GM03348 (cell line): ENCODE measurements at regions not wholly inside any gene's neighbourhood (a gene's known extent, or its start where the extent isn't known, plus 50 kb on each side); places are given as distances from the start of the nearest gene placed in this dataset.
A peak's percentile ranks its signal among the peaks of the same experiment; 100 is the strongest.

Experiments
- DNase-seq: peaks from one replicate; pipeline ENCODE4 v3.0.0; 2012; ENCODE audit warnings: low spot score

DNA sequence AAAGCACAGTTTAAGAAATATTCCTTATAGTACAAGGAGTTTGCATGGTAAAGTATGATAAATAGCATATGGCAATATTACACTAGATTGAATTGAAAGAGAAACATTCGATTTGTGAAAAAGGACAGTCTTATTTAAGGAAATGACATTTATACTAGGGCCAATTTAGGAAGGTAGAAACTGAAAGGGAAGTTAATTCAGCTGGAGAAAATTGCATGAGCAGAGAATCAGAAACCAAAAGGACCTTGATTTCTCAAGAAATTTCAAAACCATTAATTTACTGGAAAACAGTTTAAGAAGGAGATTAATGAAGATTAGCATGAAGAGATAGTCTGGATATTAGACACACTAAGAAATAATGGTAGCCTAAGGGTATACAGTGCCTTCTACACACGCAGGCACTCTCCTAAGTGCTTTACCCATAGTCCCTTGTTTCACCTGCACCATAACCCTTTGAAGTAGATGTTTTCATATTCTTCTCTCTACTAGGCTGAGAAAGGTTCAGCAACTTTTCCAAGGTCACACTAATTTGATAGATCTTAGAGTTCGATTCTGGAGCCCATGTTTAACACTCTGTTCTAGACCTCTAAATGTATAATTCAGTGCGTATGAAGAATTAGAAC lies 259.1 kb upstream of the SLIT2 start:
- DNase-seq, result no peak

DNA sequence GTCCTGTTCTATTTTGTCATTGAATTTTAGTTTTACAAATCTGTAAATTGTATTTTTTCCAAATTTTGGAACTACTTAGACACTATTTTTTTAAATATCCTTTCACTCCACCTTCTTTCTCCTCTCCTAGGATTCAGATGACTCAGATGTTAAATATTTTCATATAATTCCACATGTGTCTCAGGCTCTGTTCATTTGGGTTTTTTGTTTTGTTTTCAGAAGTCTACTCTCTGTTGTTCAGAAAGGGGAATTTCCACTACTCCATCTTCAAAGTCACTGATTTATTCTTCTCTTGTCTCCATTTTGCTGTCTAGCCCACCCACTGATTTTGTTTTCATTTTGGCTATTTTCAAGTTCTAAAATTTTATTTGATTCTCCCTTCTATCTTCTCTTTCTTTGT lies 264.0 kb upstream of the SLIT2 start:
- DNase-seq, result peak; percentile 67

DNA sequence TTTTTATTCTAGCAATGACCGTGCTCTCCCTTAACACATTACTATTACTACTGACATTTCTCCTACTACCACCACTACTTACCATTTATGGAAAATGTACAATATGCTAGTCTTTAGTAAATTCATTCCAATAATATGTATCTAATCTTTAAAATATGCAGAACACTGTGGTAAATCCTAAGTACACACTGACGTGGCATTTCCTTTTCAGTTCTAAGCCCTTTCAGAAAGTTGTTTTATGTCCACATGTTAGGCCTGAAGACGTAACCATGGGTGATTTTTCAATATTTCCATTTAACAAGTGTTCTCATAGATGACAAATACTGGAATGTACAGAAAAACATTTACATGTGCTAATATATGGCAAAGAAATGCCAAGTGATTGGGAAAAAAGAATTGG lies 268.6 kb upstream of the SLIT2 start:
- DNase-seq, result peak; percentile 33

DNA sequence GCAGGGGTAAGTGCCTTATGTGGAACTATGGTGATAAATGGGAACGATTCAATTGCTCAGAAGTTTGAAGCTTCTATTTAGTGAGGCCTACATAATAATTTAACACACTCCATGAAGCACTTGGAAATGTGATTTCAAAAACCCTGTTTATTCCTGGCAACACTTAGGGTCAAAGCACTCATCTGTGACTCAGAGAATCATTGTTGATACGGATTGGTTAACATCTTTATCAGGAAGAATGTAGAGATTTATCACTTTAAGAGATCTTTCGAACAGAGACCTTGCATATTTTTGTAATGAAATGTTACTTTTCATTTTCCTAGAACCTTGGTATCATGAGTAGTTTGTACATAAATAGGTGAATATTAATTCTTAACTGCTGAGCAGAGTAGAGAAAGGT lies 269.1 kb upstream of the SLIT2 start:
- DNase-seq, result peak; percentile 46

DNA sequence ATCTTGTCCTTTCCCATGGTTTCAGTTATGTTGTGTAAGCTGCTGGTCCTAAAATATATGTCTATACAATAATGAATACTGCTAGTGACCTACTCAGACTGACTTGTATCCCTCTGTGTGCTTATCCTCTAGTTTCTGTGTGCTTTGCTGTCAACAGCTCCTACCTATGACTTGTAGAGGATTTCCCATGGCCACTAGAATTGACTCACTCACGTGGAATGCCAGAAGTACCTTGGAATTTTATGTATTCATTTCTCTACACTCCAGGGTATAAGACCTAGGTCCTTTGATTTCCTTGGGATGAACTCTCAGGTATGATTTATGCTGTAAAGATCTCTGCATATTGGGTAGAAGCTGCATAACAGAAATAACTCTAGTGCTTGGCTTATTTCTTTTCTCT lies 279.9 kb upstream of the SLIT2 start:
- DNase-seq, result peak; percentile 3

DNA sequence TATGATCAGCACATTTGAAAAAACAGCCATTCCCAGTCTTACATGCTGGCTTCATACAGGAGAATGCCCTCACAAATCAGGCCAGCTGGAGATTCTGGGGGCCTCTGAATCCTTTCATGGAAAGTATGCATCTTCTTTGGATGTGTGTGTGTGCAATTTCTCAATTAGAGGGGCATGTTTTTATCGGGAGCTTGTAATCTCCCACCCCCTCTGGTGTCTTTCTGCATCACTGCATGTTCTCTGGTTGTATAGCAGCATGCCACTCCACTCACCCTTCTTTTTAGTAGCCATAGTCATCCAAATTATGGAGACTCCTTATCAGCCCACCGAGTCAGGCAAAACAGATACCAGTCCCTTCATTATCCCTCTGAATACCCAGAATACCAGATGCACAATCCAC lies 282.2 kb upstream of the SLIT2 start:
- no peak for DNase-seq

DNA sequence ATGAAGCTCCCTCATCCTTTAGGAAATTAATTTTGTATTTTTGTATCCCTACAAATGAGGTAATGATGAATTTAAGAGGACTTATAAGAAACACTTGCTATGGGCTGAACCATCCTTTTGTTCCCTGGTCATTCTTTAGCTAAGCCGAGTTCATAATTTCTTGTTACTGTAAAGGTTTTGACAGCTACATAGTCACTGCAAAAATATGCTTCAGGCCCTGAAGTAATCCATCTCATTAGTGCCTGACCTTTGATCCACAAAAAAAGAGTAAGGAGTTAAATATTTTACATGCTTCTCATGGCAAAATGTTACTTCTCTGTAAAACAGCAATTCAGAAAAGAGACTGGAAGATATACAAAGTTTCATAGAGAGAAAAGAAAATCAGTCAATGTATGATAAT lies 290.6 kb upstream of the SLIT2 start:
- peak; percentile 54 for DNase-seq

DNA sequence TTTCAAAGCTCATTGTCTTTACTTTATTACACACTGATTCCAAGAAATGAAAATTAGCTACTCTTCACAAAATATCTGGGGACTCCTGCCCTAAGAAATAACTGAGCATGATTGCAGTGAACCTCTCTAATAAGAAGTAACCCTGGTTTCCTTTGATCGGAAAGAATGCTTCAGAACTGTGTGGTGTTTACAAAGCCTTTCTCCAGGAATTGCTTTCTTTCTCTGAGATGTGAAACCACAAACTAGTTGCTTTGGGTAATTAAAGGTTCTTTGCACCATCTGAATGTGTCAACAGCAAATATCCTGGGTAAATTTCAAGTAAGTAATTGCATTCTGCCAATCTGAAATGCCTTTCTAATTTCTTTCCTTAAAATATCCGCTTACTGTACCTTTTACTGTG lies 292.9 kb upstream of the SLIT2 start:
- DNase-seq, result no peak

DNA sequence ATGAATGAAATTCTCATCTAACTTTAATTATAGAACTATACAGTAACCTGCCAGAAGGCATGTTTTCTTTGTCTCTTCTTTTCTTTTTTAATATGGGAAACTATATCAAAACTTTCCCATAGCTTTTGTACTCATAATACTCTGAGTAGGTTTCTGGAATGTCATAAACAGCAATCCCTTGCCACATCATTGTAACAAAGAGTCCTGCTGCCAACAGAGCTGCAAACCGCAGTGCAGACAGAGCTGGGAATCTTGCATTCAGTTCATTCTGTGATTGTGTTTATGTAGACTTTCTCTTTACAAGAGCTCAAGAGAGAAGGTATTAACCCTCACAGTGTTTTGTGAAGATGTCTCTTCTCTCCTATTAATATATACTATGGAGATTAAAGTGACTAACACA lies 304.4 kb upstream of the SLIT2 start:
- DNase-seq, result peak; percentile 59

DNA sequence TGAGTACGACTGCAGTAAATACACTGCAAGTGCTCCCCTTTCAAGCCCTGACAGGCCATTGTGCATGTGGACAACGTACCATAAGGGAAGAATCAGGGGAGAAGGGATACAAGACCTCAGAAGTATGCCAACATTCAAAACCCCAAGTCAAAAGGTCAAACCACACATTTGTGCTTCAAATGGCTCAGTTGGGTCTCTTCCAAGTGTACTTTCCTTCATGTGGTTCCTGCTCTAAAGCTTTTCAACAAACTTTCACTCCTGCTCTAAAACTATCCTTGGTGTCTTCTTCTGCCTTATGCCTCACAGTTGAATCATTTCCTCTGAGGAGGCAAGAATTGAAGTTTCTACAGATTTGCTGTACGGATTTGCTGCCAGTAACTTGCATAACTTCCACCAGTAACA lies 305.7 kb upstream of the SLIT2 start:
- peak; percentile 49 for DNase-seq

DNA sequence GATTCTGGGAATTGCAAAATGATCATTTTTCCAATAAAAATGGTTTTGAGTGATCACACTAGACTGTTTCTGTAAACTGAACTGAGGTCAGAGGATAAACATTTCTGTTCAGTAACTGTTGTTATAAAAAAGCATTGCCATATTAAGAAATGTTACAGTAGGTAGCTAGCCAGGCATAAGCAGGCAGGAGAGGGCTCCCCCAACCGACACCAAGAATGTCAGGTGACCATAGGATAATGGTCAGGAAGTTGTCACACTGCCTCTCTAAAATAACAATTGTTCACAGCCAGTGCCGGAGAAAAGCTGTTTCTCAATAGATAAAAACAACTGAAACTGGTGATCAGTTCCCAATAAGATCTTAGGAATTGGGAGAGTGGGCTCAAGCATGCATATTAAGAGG lies 306.2 kb upstream of the SLIT2 start:
- no peak for DNase-seq

DNA sequence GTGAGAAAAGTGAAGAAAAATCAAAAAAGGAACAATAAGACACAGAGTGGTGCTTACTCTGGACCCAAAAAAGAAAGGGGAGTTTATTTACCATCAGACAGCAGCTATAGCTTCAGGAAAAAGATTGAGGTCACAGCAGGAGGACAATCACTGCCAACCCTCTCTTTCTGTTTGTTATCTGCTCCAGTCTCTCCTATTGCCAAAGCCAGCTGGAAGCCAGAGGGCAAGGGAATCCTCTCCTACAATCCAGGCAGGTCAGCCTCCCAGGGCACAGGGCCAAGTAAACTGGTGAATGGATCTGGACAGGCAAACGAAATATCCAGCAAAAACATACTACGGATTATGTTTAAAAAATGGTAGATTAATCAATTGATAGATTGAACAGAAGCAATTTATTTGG lies 306.9 kb upstream of the SLIT2 start:
- no peak for DNase-seq

DNA sequence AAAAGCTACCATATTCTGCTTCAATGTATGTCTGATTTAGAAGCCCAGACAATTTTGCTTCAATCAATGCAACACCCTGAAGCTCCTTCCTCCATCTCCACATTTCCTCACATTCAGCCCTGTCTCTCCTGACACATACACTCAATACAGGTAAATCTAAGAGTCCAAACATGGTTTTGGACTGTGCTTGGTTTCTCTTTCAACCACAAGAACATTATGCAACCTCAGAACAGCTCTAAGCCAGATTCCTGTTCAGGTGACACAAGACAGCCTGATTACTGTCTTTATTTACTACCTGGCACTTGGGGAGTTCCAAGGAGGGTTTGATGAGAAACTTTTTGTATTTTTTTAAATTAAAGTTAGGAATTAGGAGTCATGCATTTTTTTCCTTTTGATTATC lies 307.5 kb upstream of the SLIT2 start:
- no peak for DNase-seq

DNA sequence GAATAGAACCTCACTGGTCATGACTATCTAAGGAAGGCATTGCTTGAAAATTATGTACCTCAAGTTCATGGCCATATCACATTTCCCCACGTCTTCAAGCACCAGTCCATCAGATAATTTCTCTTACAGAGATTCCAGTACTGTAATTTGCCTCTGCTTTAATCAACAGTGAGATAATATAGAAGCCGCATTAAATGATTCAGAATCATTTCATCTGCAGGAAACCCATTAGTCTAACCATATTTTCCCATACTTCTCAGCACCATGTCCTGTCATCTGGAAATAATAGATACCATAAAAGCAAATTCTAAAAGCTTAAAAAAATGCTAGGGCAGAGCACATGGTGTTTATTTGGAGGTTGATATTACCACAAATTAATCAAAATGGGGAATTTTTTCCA lies 310.3 kb upstream of the SLIT2 start:
- no peak for DNase-seq

DNA sequence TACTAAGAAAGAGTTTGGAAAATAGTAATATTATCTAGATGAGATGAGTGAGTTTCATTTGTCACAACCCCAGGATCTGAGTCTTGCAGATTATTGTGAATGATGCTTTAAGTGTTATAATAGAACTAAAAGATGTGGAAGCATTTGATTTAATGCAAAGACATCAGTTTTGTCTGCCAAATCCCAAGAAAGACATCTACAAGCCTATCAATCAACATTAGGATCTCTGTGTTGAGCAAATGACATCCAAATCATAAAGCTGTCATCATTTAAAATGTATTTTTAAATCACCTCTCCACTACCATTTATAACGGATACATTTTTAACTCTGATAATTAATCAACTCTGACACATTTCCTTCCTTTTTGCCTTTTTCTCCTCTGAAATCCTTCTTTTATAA lies 310.8 kb upstream of the SLIT2 start:
- DNase-seq, result no peak

DNA sequence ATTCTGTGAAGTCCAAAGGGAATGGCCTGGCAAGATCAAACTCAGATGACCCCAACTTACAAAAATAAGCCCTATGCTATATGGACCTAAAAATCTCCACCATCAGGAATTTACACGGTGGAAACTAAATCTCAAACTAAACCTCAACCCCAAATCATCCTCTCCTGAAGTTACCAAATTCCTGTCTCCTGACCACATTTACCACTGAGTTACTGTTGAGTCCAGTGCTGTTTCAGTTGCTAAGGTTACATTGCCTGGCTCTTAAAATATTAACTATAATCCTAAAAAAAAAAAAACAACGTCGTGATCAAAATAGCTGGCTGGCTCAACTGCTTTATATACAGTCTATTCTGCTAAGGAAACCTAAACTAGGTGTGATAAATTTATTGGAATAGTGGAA lies 315.2 kb upstream of the SLIT2 start:
- DNase-seq, result peak; percentile 78

DNA sequence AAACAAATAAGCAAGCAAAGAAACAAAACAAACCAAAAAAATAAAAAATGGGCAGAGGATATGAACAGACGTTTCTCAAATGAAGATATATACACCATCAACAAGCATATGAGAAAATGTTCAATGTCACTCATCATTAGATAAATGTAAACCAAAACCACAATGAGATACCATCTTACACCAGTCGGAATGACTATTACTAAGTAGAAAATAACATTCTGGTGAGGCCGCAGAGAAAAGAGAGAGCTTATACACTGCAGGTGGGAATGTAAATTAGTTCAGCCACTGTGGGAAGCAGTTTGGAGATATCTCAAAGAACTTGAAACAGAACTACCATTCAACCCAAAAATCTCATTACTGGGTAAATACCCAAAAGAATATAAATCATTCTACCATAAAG lies 321.0 kb upstream of the SLIT2 start:
- no peak for DNase-seq

DNA sequence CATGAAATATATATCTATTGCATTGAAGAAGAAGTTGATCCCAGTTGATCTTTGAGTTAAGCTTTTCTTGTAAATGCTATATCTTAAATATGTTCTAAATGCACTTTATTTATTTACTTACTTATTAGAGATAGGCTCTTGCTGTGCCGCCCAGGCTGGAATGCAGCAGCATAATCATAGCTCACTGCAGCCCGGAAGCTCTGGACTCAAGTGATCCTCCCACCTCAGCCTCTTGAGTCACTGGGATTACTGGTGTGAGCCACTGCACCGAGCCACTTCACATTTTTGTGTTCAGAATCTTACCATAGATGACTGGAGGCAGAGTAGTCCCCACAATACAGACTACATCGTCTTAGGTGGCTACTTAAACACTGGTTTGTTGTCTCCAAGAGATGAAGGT lies 324.3 kb upstream of the SLIT2 start:
- no peak for DNase-seq

DNA sequence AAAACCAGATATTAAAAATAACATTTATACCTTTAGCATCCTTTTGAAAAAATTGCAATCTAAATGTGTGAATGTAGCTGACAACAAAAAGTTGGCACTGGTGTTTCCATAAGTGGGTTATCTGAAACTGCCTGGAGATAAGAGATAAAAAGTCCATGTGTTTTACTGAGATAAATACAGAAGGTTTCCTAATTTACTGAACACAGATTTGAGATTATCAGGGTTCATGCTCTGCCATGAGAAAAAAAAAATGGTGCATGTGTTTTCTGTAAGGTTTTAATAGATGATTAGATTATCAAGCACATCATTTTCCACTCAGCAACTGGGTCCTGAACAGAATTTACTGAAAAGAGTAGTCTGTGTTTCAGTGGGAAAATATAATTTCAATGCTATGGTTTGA lies 326.2 kb upstream of the SLIT2 start:
- DNase-seq, result no peak

DNA sequence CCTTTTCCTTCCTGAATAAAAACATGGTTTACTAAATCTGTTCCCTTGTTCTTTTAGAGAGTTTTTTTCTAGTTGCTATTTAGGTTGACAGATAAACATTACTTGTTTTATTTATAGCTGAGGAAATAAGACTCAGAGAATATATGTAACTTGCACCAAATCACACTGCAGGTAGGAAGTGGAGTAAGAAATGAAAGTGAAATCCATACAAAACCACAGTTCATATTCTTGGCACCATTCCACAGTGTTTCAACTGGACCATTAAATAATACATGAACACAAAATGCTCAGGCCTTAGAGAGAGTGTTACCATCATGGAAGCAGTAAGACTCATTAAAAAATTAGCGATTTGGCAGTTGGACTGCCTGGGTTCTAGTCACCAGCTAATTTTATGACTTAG lies 326.9 kb upstream of the SLIT2 start:
- no peak for DNase-seq

DNA sequence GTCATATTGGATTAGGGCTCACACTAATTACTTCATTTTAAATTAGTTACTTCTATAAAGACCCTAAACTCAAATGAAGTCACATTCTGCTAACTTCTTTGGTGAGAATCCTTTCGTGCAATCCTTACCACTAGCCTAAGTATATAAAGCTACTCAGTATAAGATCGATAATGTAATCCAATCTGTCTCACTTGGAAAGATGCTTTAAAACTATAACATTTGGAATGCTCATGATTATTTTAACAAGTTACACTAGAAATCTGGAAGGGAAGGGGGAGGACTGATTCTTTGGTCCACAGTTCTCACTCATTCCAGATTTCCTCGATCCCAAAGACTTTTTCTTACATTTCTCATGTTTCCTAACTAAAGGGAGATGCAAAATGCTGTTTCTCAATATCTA lies 336.4 kb upstream of the SLIT2 start:
- DNase-seq, result no peak

DNA sequence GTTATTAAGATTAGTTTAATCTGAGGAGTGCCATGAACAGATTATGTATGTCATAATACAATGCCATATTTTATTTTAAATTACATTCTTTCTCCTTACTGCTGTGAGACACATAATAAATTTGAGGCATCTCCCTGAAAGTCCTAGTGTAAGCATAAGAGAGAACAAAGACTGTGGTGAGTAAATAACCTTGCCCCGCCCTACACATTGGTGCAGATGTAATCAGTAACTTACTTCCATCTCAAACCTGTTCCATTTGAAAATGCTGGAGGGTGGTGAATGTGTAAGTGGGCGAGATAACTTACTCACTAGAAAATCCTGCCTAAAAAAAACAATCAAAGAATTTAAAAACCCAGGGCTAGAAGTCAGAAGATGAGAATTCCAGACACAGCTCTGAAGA lies 338.1 kb upstream of the SLIT2 start:
- no peak for DNase-seq

DNA sequence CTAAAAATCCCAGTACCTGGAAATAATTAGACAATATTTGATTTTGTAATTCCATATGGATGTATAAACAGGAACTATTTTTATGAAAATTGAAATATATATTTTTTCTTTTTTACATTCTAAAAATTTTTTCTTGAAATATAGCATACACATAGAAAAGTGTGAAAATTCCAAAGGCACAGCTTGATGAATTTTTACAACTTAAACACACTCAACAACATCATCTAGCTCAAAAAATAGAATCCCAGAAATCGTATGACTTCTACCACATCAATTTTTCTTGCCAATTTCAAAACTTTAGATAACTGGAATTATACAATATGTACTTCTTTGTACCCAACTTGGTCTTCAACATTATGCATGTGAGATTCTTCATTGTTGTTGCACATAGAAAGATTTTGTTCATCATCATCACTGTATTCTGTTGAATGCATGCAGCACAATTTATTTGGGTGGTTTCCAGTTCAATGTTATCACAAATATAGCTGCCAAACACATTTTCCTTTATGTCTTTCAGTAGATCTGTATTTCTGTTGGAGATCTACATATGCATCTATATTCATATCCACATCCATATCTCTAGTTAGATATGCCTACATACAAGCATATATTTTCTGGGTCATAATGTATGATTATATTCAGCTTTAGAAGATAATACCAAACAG lies 340.7 kb upstream of the SLIT2 start:
- no peak for DNase-seq

DNA sequence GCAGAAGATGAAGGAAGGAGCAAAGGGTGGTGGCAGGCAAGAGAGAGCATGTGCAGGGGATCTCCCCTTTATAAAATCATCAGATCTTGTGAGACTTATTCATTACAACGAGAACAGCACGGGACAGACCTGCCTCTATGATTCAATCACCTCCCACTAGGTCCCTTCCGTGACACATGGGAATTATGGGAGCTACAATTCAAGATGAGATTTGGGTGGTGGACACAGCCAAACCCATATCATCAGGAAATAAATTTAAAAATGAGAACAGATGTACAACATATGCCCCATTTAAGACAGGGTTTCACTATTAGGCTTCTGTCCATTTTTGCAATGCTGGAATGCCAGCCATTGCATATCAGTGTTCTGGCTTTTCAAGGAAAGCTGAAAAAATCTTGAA lies 346.7 kb upstream of the SLIT2 start:
- peak; percentile 9 for DNase-seq
